Hepatocyte (in vitro differentiated cells): ENCODE measurements at regions not wholly inside any gene's neighbourhood (a gene's known extent, or its start where the extent isn't known, plus 50 kb on each side); places are given as distances from the start of the nearest gene placed in this dataset.
A peak's percentile ranks its signal among the peaks of the same experiment; 100 is the strongest.

ENCODE experiments used
- DNase-seq: peaks from one replicate; pipeline ENCODE4 v3.0.0-alpha.2; 2016; ENCODE audit warnings: low spot score
- H2AFZ ChIP-seq: fragments of 200-600 bp; sonication (generic); 2 replicates; pipeline ENCODE4 v1.6.0; 2016; ENCODE audit warnings: antibody characterized with exemption, mild to moderate bottlenecking
- H3K27ac ChIP-seq: fragments of 200-600 bp; sonication (generic); 2 replicates; pipeline ENCODE4 v1.5.1; 2016; ENCODE audit warnings: mild to moderate bottlenecking
- H3K27me3 ChIP-seq: fragments of 200-600 bp; sonication (generic); 2 replicates; pipeline ENCODE4 v1.6.1; 2016
- H3K36me3 ChIP-seq: fragments of 200-600 bp; sonication (generic); replicated peaks from 2 replicates; pipeline ENCODE4 v1.5.1; 2016; ENCODE audit warnings: low read depth; ENCODE audit not compliant: insufficient read depth
- H3K4me1 ChIP-seq: fragments of 200-600 bp; sonication (generic); 2 replicates; pipeline ENCODE4 v1.5.1; 2016; ENCODE audit warnings: mild to moderate bottlenecking, moderate library complexity; ENCODE audit not compliant: insufficient read depth
- H3K4me2 ChIP-seq: fragments of 200-600 bp; sonication (generic); 2 replicates; pipeline ENCODE4 v1.6.0; 2016
- H3K4me3 ChIP-seq: fragments of 200-600 bp; sonication (generic); 2 replicates; pipeline ENCODE4 v1.5.1; 2016; ENCODE audit warnings: mild to moderate bottlenecking
- H3K79me2 ChIP-seq: fragments of 200-600 bp; sonication (generic); 2 replicates; pipeline ENCODE4 v1.6.0; 2017; ENCODE audit warnings: mild to moderate bottlenecking
- H3K9me2 ChIP-seq: fragments of 200-600 bp; sonication (generic); replicated peaks from 2 replicates; pipeline ENCODE4 v1.6.0; 2017; ENCODE audit warnings: mild to moderate bottlenecking; ENCODE audit not compliant: insufficient read depth
- H3K9me3 ChIP-seq: fragments of 200-600 bp; sonication (generic); 2 replicates; pipeline ENCODE4 v1.5.1; 2016; ENCODE audit warnings: low read depth, mild to moderate bottlenecking
- H4K20me1 ChIP-seq: fragments of 200-600 bp; sonication (generic); 2 replicates; pipeline ENCODE4 v1.6.0; 2016; ENCODE audit warnings: mild to moderate bottlenecking; ENCODE audit not compliant: insufficient read depth, poor library complexity, severe bottlenecking
- CTCF ChIP-seq: fragments of 200-600 bp; sonication (generic); IDR thresholded peaks from 2 replicates; pipeline ENCODE4 v1.5.1; 2016; ENCODE audit warnings: antibody characterized with exemption, mild to moderate bottlenecking; ENCODE audit not compliant: poor library complexity
- EZH2 ChIP-seq: fragments of 200-600 bp; sonication (generic); IDR thresholded peaks from 2 replicates; pipeline ENCODE4 v1.6.1; 2016; ENCODE audit warnings: antibody characterized with exemption, mild to moderate bottlenecking, borderline replicate concordance
- EZH2phosphoT487 ChIP-seq: fragments of 200-600 bp; sonication (generic); IDR thresholded peaks from one replicate; pipeline ENCODE4 v1.6.1; 2018; ENCODE audit warnings: antibody characterized with exemption, mild to moderate bottlenecking, low read depth, moderate library complexity; ENCODE audit not compliant: unreplicated experiment, severe bottlenecking
- WGBS: methylation state at CpG from one replicate; pipeline ENCODE4 v1.1.6; 2016; ENCODE audit warnings: low lambda C conversion rate; ENCODE audit errors: missing lambda C conversion rate; 5-methylcytosine and 5-hydroxymethylcytosine counted together

- WGBS = 63% methylated on average over 4 of the region's 4 CpGs
- no peak overlapping the region for H2AFZ ChIP-seq
- TF ChIP-seq CTCF (no peak), EZH2phosphoT487 (no peak), EZH2 (no peak)
- no peaks in the 10 kb centered on the region for H3K9me2 ChIP-seq
- H4K20me1 ChIP-seq = no peaks in the 10 kb centered on the region
- H3K36me3 ChIP-seq = no peaks in the 10 kb centered on the region
- no peaks in the 10 kb centered on the region for H3K27me3 ChIP-seq
- H3K4me2 ChIP-seq = no peak overlapping the region
- H3K4me3 ChIP-seq = no peak overlapping the region
- H3K9me3 ChIP-seq = no peaks in the 10 kb centered on the region
- no peak for DNase-seq
- no peaks in the 10 kb centered on the region for H3K79me2 ChIP-seq
- no peaks in the 10 kb centered on the region for H3K4me1 ChIP-seq
- H3K27ac ChIP-seq = no peak overlapping the region
Observed at GRCh38 chr7:124255041-124255655, 222.3 kb upstream of the TMEM229A start.

- Histone ChIP-seq H3K4me3 (no peak overlapping the region), H3K9me2 (no peaks in the 10 kb centered on the region), H3K27me3 (no peaks in the 10 kb centered on the region), H3K9me3 (no peaks in the 10 kb centered on the region), H3K4me2 (no peak overlapping the region), H2AFZ (no peak overlapping the region), H3K36me3 (no peaks in the 10 kb centered on the region), H4K20me1 (no peaks in the 10 kb centered on the region), H3K79me2 (no peaks in the 10 kb centered on the region), H3K27ac (no peak overlapping the region), H3K4me1 (no peaks in the 10 kb centered on the region)
- no peak for DNase-seq
- no peak for TF ChIP-seq CTCF
- no peak for TF ChIP-seq EZH2phosphoT487
- TF ChIP-seq EZH2 = no peak
Observed at GRCh38 chr7:124254396-124254795, 221.5 kb upstream of the TMEM229A start.

DNA sequence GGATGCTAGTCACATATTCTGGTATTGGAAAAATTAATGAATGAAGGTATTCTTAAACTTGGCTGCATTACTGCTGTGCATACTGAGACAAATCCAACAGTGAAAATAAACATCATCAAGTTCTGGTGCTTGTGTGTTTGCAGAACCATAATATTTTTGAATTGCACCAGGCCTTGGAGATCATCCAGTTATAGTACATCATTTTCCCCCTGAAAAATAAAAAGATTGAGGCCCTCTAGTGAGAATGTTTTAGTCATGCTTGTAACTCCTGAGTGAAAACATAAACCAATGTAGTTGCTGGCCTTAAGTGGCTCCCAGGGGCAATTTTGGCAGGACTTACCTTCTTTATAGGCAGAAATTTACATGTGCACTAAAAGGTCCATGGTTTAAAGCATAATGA is 218.8 kb upstream of the TMEM229A start:
- no peak overlapping the region for H3K4me3 ChIP-seq
- DNase-seq = peak; percentile 10
- no peaks in the 10 kb centered on the region for H3K9me3 ChIP-seq
- TF ChIP-seq CTCF = no peak
- TF ChIP-seq EZH2 = no peak
- TF ChIP-seq EZH2phosphoT487 = no peak
- H3K4me2 ChIP-seq = no peak overlapping the region
- H3K27ac ChIP-seq = no peak overlapping the region
- no peaks in the 10 kb centered on the region for H4K20me1 ChIP-seq
- no peaks in the 10 kb centered on the region for H3K4me1 ChIP-seq
- H3K36me3 ChIP-seq = no peaks in the 10 kb centered on the region
- no peak overlapping the region for H2AFZ ChIP-seq
- H3K79me2 ChIP-seq = no peaks in the 10 kb centered on the region
- no peaks in the 10 kb centered on the region for H3K9me2 ChIP-seq
- no peaks in the 10 kb centered on the region for H3K27me3 ChIP-seq
